Activated CD8-positive, alpha-beta memory T cell treated with anti-CD3 and anti-CD28 coated beads for 4 hours (primary cell): ENCODE measurements at regions not wholly inside any gene's neighbourhood (a gene's known extent, or its start where the extent isn't known, plus 50 kb on each side); places are given as distances from the start of the nearest gene placed in this dataset.

ENCODE experiments used
- DNase-seq, 2 donors: peaks; one replicate each; pipeline ENCODE4 v3.0.0-alpha.2; 2020; ENCODE audit warnings: low read depth in 2 of 2

GRCh38 chrX:9087271-9088040 is 53.5 kb upstream of the FAM9B start:
- no peak for DNase-seq

GRCh38 chrX:9088896-9089295 is 55.0 kb upstream of the FAM9B start:
- DNase-seq, result no peak

- DNase-seq, result no peak
Measured at GRCh38 chrX:9090766-9091165, 56.8 kb upstream of the FAM9B start.

GRCh38 chrX:9091258-9091657 is 57.3 kb upstream of the FAM9B start:
- DNase-seq, result no peak

- no peak for DNase-seq
Measured at GRCh38 chrX:9102956-9103355, 69.0 kb upstream of the FAM9B start.

GRCh38 chrX:9108054-9108453 is 74.1 kb upstream of the FAM9B start:
- DNase-seq, result no peak

- DNase-seq, result no peak
Measured at GRCh38 chrX:9110808-9111207, 76.9 kb upstream of the FAM9B start.

GRCh38 chrX:9114245-9114644 is 80.3 kb upstream of the FAM9B start:
- no peak for DNase-seq

GRCh38 chrX:9117851-9118250 is 83.9 kb upstream of the FAM9B start:
- no peak for DNase-seq

GRCh38 chrX:9122519-9123245 is 88.8 kb upstream of the FAM9B start:
- DNase-seq, result no peak

GRCh38 chrX:9127986-9128385 is 94.1 kb upstream of the FAM9B start:
- no peak for DNase-seq

- DNase-seq, result no peak
Measured at GRCh38 chrX:9130031-9130430, 96.1 kb upstream of the FAM9B start.

GRCh38 chrX:9131066-9131465 is 97.1 kb upstream of the FAM9B start:
- no peak for DNase-seq

GRCh38 chrX:9132036-9132638 is 98.2 kb upstream of the FAM9B start:
- DNase-seq, result no peak

GRCh38 chrX:9133426-9133825 is 99.5 kb upstream of the FAM9B start:
- no peak for DNase-seq

- no peak for DNase-seq
Measured at GRCh38 chrX:9134366-9134765, 100.4 kb upstream of the FAM9B start.

- DNase-seq, result no peak
Measured at GRCh38 chrX:9135901-9136510, 102.1 kb upstream of the FAM9B start.

- no peak for DNase-seq
Measured at GRCh38 chrX:9137152-9137551, 103.2 kb upstream of the FAM9B start.

GRCh38 chrX:9141496-9141895 is 107.6 kb upstream of the FAM9B start:
- no peak for DNase-seq

- DNase-seq, result no peak
Measured at GRCh38 chrX:9144701-9145241, 110.8 kb upstream of the FAM9B start.

GRCh38 chrX:9146657-9147056 is 112.7 kb upstream of the FAM9B start:
- no peak for DNase-seq

- no peak for DNase-seq
Measured at GRCh38 chrX:9147086-9147485, 113.2 kb upstream of the FAM9B start.
